ENCODE measurements at regions not wholly inside any gene's neighbourhood (a gene's known extent, or its start where the extent isn't known, plus 50 kb on each side); places are given as distances from the start of the nearest gene placed in this dataset.
"Not testable (repeated sequence)": the region's sequence is repeated elsewhere in the genome, so short reads cannot be mapped to it uniquely, and the experiment has no call there.

DNA sequence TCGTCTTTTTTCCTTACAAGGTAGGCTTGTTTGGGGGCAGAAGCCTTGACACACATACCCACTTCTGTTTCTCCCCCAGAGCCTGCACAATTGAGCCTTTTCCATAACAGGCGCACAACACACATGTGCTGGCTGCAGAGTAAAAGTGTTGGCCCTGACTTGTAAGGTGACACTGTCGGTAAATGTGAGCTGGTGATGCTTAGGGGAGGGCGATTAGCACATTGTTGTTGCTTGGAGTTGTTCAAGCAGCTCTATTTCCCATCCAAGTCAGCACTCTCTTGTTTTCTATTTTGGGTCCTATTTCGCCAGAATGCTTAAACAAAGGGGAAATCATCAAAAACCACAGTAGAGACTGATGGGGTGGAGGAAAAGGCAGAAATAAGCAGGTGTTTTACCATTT is 51.9 kb upstream of the PTPRJ start:
- DNase-seq (ENCODE audit: low spot score) (no peak), ATAC-seq (no peak)
- intact Hi-C loops (cut with DNase I): no loop called here

DNA sequence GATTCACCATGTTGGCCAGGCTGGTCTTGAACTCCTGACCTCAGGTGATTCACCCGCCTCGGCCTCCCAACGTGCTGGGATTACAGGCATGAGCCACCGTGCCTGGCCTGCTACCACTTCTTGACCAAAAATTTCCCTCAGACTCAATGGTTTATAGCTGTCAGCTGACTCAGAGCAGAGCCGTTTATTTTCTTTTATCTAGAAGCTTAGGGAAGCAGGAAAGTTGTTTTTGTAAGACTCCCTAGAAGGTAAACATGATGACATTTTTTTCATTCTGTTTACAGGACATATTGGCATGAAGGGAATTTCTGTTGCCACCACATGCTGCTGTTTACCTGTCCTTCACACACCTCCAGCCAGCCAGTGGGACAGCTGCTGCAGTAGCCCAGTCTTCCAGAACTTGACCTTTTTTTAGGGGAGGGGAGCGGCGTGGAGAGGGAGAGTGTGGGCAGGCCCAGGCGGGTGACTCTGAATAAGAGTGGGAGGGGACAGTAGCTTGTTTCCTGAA is 56.1 kb upstream of the PTPRJ start:
- ATAC-seq (no peak), DNase-seq (ENCODE audit: low spot score) (no peak)
- intact Hi-C loops (cut with DNase I): no loop called here

GRCh38 chr11:47923667-47924066 is 56.7 kb upstream of the PTPRJ start:
- DNase-seq (ENCODE audit: low spot score) (peak; percentile 64), ATAC-seq (peak; percentile 85)
- intact Hi-C loops (cut with DNase I): no loop called here

GRCh38 chr11:47921080-47921555 is 59.2 kb upstream of the PTPRJ start:
- ATAC-seq; DNase-seq (ENCODE audit: low spot score); intact Hi-C loops (cut with DNase I): not testable (repeated sequence)

DNA sequence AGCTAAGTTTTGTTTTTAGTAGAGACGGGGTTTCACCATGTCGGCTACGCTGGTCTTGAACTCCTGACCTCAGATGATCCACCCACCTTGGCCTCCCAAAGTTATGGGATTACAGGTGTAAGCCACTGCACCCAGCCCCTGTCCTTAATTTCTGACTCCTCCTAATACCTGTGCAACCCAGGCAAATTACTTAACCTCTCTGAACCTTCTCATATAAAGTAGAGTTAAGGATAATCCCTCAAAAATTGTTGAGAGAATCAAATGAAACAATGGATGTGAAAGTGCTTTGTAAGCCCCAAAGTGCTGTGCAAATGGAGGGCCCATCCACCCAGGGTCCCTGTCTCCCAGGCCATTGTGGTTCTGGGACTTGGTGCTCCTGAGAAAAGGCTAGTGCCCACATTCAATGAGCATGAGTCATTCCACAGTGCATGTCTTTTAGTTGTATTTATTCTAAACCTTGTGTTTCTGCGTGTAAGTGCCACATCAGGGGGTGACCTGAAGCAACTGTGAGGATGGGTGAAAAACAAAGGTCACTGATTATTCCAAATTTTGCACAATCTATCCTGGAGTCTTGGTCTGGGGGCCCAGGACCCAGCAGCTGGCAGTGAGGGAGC is 61.4 kb upstream of the PTPRJ start:
- ATAC-seq (no peak), DNase-seq (ENCODE audit: low spot score) (no peak)
- intact Hi-C loops (cut with DNase I): no loop called here

DNA sequence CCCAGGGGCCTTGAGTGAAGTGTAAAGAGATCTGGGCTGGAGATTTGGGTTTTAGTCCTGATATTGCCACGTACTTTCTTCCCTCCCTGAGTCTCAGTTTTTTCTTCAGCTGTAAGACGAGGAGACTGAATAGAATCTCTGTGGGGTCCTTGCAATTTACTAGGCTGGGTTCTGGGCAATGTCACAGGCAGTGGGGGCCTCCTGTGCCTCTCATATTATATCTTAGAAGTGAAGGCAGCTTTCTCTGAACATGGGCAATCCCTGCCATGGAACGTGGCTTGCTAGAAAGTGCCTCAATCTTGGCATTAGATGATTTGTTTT is 62.0 kb upstream of the PTPRJ start:
- intact Hi-C loops (cut with DNase I): no loop called here
- ATAC-seq (no peak), DNase-seq (ENCODE audit: low spot score) (no peak)

- intact Hi-C loops (cut with DNase I): no loop called here
- ATAC-seq (peak; percentile 93), DNase-seq (ENCODE audit: low spot score) (peak; percentile 72)
Observed at GRCh38 chr11:47917599-47918369, 62.6 kb upstream of the PTPRJ start.

- DNase-seq (ENCODE audit: low spot score): no peak
- peak; percentile 35 for ATAC-seq
- intact Hi-C loops (cut with DNase I): no loop called here
Observed at GRCh38 chr11:47916361-47916841, 64.0 kb upstream of the PTPRJ start.

GRCh38 chr11:47915783-47916182 is 64.6 kb upstream of the PTPRJ start:
- ATAC-seq (no peak), DNase-seq (ENCODE audit: low spot score) (no peak)
- intact Hi-C loops (cut with DNase I): no loop called here

DNA sequence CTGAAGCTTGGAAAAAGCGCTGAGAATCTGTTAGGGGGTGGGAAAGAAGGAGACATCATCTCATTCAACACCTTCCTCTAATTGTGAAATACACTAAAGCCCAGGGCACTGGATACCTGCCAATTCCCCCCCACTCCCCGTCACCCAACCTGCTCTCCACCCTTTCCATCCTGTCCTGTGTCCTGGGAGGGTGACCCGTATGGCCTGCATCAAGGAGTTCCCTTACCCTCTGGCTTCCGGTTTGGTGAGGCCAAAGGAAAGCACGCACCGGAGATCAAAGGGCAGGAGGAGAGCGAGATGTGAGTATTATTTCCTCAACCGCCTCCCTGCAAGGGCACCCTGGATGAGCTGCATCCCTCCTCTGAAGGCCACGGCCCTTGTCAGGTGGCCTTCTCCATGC is 65.0 kb upstream of the PTPRJ start:
- DNase-seq (ENCODE audit: low spot score) (no peak), ATAC-seq (no peak)
- intact Hi-C loops (cut with DNase I): no loop called here

DNA sequence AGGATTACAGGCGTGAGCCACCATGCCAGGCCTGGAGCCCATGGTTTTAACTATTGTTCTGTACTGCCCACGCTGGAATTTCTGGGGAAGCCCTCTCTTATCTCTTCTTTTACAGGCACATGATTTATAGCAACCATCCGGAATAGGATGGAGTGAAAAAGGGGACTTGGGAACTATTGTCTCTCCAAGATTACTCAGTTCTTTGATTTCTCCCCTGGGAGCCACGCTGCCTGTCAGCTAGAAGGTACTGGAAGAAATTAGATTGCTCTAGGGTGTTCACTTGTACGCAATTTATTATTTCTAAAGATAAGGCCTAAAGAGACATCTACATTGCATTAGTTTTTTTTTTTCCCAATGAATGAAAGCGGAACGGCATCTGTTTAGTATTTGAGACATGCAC is 65.6 kb upstream of the PTPRJ start:
- intact Hi-C loops (cut with DNase I): no loop called here
- ATAC-seq (no peak), DNase-seq (ENCODE audit: low spot score) (no peak)

DNA sequence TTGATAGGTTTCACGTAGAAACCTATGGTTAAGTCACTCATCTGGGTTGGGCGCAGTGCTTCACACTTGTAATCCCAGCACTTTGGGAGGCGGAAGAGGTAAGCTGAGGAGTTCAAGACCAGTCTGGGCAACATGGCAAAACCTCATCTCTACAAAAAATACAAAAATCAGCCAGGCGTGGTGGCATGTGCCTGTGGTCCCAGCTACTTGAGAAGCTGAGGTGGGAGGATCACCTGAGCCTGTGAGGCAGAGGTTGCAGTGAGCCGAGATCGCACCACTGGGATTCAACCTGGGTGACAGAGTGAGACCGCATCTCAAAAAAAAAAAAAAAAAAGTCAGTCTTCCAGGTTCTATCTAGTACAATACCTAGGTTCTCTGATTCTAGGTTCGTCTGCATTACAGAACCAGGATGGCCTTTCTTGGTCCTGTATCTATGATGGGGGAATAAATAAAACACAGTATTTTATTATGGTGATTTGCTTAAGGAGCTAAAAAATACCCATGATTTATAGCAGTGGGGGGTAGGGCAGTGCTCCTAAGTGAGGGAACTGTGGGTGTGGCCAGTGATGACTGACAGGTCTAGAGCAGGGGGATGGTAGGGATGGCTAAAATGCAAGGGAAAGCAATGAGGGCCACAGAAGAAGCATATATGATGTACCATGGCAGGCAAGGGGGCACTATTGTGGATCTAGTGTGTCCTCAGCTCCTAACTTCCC is 65.5 kb upstream of the NUP160 start:
- ATAC-seq: no peak
- intact Hi-C loops (cut with DNase I): no loop called here
- no peak for DNase-seq (ENCODE audit: low spot score)

DNA sequence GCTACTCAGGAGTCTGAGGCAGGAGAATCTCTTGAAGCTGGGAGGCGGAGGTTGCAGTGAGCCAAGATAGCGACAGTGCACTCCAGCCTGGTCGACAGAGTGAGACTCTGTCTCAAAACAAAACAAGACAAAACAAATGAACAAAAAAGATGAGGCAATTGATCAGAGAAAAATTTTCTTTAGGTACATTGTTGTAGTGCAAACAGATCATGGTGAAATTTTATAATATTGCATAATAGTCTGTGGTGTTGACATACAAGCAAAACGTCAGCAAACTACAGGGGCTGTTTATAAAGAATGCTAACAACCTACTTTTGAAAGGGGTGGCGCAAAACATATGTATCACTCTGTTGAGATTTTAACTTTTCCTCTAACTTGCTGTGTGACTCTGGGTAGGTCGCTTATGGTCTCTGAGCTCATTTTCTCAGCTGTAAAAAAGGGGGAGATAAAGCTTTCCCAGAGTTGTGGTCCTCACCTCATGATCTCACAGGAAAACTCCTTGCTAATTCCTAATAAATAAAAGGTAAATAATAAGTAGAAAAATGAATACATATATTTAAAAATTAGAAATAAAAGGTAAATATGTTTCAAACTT is 64.8 kb upstream of the NUP160 start:
- no peak for DNase-seq (ENCODE audit: low spot score)
- ATAC-seq: no peak
- intact Hi-C loops (cut with DNase I): no loop called here

DNA sequence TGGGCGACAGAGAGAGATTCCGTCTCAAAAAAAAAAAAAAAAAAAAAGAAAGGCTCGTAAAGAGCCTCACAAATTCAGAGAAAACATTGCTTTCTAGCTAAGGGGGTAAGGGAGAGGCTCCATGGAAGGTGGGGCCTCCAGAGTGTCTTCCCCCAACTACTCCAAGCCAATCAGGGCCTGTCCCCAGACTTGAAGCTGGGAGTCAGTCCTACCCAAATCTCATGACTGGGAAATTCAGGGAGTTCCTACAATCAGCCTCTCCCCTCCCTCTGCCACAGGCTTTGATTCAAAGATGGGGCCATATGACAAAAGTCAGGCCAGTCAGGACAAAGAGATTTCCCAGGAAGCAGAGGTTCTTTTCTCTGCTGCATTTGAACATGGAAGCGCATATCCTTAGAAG is 63.0 kb upstream of the NUP160 start:
- no peak for DNase-seq (ENCODE audit: low spot score)
- intact Hi-C loops (cut with DNase I): no loop called here
- no peak for ATAC-seq

GRCh38 chr11:47908198-47908597 is 60.0 kb upstream of the NUP160 start:
- DNase-seq (ENCODE audit: low spot score): no peak
- ATAC-seq: peak; percentile 48
- intact Hi-C loops (cut with DNase I): no loop called here

DNA sequence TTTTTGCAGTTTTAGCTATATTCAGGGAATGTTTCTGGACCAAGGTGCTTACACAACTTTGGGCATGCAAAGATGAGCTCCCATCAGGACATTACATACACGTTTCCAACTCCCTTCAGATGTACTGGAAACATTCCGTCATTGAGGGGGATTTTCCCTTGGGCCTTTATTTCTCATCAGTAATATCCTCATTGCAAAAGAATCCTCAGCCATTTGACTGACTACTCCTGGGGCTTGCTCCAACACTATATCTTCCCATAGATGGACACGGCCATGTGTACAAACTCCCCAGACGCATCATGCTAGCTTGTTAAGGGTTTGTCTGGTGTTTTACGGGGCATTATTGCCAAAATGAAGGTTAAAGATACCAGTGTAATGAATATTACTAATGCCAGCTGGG is 59.3 kb upstream of the NUP160 start:
- ATAC-seq (no peak), DNase-seq (ENCODE audit: low spot score) (no peak)
- intact Hi-C loops (cut with DNase I): no loop called here

- DNase-seq (ENCODE audit: low spot score) (no peak), ATAC-seq (no peak)
- intact Hi-C loops (cut with DNase I): no loop called here
Observed at GRCh38 chr11:47906066-47906465, 57.9 kb upstream of the NUP160 start.

DNA sequence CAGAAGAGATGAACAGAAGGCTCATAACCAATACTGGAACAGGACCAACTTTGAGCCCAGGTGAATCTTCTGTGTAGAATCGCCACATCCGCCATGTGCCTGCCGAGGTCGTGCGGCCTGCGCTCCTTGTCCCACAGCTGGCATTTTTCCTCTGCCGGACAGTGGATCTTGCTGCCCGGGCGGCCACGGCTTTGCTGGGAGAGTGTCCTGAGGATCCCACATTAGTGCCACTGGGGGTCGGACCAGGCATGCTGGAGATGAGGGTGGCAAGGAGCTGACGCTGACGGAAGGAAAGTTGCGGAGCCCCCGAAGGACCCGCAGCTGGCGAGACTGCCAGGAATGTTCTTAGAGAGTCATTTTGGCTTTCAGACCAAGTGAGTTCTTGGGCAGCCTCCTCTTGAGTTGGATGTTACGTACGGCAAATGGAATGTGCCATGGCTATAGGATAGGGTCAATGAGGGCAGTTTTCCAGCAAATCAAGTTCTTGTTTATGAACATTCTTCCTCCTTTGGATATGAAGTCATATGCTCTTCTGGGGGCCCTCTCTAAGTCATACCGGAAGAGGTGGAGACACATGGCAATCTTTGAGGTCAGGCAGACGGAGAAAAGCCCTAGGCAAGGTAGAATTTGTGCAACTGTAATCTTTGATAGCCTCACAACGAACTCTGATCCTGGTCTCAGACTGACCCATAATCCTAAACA is 57.4 kb upstream of the NUP160 start:
- no peak for DNase-seq (ENCODE audit: low spot score)
- peak; percentile 28 for ATAC-seq
- intact Hi-C loops (cut with DNase I): no loop called here

- intact Hi-C loops (cut with DNase I): no loop called here
- no peak for DNase-seq (ENCODE audit: low spot score)
- no peak for ATAC-seq
Observed at GRCh38 chr11:47904808-47905207, 56.7 kb upstream of the NUP160 start.

Data from sciatic nerve (tissue), 2 donors.